HUDEP-2 (cell line): ENCODE measurements at regions not wholly inside any gene's neighbourhood (a gene's known extent, or its start where the extent isn't known, plus 50 kb on each side); places are given as distances from the start of the nearest gene placed in this dataset.

Experiments used
- DNase-seq, 76 experiments: peaks; one replicate each; lab custom pipeline; 2025; ENCODE audit not compliant: unreplicated experiment in 76 of 76; lab: John Stamatoyannopoulos, UW

- no peak for DNase-seq
Observed at GRCh38 chr1:60753036-60753900, 329.1 kb upstream of the NFIA start.

- DNase-seq, result no peak
Observed at GRCh38 chr1:60751306-60751705, 331.1 kb upstream of the NFIA start.

GRCh38 chr1:60747353-60747752, 335.0 kb upstream of the NFIA start:
- DNase-seq, result no peak

- no peak for DNase-seq
Observed at GRCh38 chr1:60746278-60746791, 336.0 kb upstream of the NFIA start.

DNA sequence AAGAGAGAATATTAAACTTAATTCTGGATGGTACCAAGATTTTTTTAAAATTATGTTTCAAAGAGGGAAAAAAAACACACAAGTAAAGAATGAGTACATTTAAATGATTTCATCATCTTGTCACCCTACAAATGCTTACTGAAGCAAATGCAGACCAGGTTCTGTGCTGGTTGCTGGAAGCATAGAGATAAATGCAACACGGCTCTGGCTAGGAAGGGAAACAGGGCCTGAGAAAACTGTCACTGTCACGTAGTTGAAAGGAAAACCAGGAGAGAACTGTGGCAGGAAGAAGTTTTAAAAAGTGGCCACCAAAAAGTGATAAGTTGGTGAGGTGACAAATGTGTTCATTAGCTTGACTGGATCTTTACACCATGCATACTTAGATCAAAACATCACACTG, 336.9 kb upstream of the NFIA start:
- no peak for DNase-seq

- DNase-seq, result no peak
Observed at GRCh38 chr1:60742339-60742738, 340.0 kb upstream of the NFIA start.

GRCh38 chr1:60740154-60740553, 342.2 kb upstream of the NFIA start:
- DNase-seq, result no peak

DNA sequence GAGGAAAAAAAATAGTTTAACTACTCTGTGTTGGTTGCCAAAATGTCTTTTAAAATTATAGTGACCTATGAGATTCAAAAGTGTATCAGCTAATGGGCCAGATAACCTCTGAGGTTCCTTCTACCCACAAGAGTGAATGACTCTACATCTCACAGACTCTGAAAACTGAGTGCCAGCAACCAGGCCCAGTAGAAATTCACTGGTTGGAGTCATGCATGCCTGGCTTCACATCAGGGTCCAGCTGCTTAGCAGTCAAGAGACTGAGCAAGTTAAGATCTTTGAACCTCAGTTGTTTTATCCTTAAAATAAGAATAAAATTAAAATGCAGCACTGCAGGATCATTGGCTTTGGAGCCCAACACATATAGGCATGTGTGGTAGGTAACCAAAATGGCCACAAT, 342.6 kb upstream of the NFIA start:
- DNase-seq, result no peak

DNA sequence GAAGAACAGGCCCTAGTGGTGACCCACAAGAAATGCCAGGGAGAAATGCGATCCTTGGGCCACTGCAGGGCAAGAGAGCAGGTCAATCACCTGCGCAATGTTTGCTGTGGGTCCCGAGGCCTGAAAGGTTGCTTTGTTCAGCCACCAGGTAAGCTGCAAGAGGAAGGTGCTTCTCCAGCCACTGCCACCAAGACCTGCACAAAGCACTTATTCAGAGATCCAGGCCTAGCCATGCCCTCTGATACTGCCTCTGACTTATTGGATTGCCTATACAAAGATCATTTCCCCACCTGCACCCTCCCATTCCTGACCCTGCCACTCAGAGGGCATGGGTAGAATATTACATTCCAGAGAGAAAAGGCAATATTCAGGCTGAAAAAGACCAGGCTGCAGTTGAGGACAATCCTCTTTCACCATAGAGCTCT, 349.4 kb upstream of the NFIA start:
- no peak for DNase-seq

GRCh38 chr1:60731321-60731720, 351.0 kb upstream of the NFIA start:
- no peak for DNase-seq

- DNase-seq, result no peak
Observed at GRCh38 chr1:60727552-60727951, 354.8 kb upstream of the NFIA start.

- no peak for DNase-seq
Observed at GRCh38 chr1:60716472-60716871, 365.9 kb upstream of the NFIA start.

DNA sequence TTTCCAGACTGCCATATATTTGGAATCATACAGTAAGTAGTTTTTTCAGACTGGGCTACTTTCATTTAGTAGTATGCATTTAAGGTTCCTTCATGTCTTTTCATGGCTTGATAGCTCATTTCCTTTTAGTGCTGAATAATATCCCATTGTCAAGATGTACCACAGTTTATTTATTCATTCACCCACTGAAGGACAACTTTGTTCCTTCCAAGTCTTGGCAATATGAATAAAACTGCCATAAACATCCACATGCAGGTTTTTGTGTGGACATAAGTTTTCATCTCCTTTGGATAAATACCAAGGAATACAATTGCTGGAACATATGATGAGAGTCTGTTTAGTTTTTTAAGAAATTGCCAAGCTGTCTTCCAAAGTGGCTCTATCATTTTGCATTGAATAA, 366.4 kb upstream of the NFIA start:
- DNase-seq, result no peak

DNA sequence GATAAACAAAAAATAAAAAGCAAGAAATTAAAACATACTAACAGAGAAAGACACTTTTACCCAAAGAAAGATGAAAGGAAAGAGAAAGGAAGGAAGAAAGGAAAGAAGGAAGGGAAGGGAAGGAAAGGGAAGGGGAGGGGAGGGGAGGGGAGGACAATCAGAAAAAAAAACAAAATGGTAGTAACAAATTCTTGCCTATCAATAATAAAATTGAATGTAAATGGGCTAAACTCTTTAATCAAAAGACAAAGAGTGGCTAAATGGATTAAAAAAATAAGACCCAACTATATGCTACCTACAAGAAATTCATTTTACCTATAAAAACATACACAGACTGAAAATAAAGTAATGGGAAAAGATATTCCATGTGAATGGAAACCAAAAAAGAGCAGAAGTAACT, 372.9 kb upstream of the NFIA start:
- DNase-seq, result no peak

GRCh38 chr1:60705026-60705425, 377.3 kb upstream of the NFIA start:
- DNase-seq, result no peak

- no peak for DNase-seq
Observed at GRCh38 chr1:60703155-60703554, 379.2 kb upstream of the NFIA start.

DNA sequence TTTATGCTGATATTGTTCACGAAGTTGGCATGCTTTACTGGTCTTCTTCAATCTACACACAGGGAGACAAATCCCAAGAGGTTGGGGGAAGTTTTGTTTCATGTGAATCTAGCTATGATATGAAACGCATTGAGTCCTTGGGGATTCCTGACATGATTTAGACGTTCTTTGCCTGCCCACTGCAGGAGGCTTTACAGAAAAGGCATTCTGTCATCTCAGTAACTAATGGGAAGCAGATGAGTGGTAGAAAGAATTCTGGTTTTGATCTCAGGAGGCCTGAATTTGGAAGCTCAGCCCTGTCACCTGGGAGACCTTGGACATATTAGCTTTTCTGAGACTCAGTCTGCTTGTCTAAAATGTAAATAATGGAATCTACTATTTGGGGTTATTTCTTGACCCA, 383.0 kb upstream of the NFIA start:
- no peak for DNase-seq

GRCh38 chr1:60697204-60697994, 385.0 kb upstream of the NFIA start:
- DNase-seq, result no peak

GRCh38 chr1:60696512-60696911, 385.8 kb upstream of the NFIA start:
- no peak for DNase-seq

GRCh38 chr1:60695716-60696171, 386.6 kb upstream of the NFIA start:
- DNase-seq, result no peak

DNA sequence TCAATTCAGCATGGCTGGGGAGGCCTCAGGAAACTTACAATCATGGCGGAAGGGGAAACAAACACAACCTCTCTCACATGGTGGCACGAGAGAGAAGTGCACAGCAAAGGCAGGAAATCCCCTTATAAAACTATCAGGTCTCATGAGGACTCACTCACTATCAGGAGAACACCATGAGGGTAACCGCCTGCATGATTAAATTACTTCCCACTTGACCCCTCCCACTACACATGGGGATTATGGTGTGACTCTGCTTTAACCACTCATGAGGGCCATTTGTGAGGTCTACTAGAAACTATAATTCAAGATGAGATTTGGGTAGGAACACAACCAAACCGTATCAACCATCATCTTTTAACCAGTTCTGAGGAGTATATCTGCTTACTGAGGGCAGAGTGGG, 387.4 kb upstream of the NFIA start:
- no peak for DNase-seq

DNA sequence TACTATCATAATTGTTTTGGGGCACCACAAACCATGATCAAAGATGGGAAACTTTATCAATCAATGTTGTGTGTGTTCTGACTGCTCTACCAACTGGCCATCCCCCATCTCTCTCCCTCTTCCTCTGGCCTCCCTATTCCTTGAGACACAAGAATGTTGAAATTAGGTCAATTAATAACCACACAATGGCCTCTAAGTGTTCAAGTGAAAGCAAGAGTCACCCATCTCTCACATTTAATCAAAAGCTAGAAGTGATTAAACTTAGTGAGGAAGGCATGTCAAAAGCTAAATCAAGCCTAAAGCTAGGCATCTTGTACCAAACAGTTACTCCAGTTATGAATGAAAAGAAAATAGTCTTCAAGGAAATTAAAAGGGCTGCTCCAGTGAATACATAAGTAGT, 390.3 kb upstream of the NFIA start:
- no peak for DNase-seq
